Lower leg skin (tissue), 3 donors: ENCODE measurements at regions not wholly inside any gene's neighbourhood (a gene's known extent, or its start where the extent isn't known, plus 50 kb on each side); places are given as distances from the start of the nearest gene placed in this dataset.

Source experiments
- POLR2A ChIP-seq, 2 donors: fragments of 450-650 bp; IDR thresholded peaks; one replicate each; pipeline ENCODE4 v1.6.1; 2016 to 2017; ENCODE audit warnings: antibody characterized with exemption in 2 of 2, mild to moderate bottlenecking in 1 of 2, moderate library complexity in 1 of 2
- TF ChIP-seq, protein P1 (sequence below), 3 donors: fragments of 450-650 bp; IDR thresholded peaks; one replicate each; pipeline ENCODE4 v1.5.1; 2016; ENCODE audit warnings: antibody characterized with exemption in 3 of 3, mild to moderate bottlenecking in 3 of 3, moderate library complexity in 2 of 3

DNA sequence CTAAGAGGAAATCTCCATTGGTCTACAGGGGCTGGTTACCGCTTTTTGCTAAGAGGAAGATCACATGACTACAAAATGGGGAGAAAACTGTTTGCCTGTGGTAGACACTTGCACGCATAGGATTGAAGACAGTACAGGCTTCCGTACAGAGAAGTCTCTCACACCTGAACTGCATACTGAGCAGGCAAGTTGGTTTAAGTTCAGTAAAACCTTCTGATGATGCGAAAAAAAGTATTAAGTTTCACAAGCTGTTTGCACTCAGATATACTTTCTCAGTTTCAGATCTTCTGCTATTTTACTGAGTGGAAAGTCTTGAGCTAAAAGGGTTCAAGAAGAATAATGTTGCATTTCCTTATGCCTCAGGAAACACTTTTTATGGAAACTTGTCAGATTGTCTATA lies 292.2 kb upstream of the MC4R start:
- TF ChIP-seq POLR2A (IDR thresholded peaks at IDR 0.05), result no peak
- TF ChIP-seq, protein P1, sequence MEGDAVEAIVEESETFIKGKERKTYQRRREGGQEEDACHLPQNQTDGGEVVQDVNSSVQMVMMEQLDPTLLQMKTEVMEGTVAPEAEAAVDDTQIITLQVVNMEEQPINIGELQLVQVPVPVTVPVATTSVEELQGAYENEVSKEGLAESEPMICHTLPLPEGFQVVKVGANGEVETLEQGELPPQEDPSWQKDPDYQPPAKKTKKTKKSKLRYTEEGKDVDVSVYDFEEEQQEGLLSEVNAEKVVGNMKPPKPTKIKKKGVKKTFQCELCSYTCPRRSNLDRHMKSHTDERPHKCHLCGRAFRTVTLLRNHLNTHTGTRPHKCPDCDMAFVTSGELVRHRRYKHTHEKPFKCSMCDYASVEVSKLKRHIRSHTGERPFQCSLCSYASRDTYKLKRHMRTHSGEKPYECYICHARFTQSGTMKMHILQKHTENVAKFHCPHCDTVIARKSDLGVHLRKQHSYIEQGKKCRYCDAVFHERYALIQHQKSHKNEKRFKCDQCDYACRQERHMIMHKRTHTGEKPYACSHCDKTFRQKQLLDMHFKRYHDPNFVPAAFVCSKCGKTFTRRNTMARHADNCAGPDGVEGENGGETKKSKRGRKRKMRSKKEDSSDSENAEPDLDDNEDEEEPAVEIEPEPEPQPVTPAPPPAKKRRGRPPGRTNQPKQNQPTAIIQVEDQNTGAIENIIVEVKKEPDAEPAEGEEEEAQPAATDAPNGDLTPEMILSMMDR (IDR thresholded peaks at IDR 0.05), result no peak
